SIG-M5 (cell line): ENCODE measurements at regions not wholly inside any gene's neighbourhood (a gene's known extent, or its start where the extent isn't known, plus 50 kb on each side); places are given as distances from the start of the nearest gene placed in this dataset.

Source experiments
- DNase-seq: peaks from one replicate; lab custom pipeline; 2025; lab: John Stamatoyannopoulos, UW

DNA sequence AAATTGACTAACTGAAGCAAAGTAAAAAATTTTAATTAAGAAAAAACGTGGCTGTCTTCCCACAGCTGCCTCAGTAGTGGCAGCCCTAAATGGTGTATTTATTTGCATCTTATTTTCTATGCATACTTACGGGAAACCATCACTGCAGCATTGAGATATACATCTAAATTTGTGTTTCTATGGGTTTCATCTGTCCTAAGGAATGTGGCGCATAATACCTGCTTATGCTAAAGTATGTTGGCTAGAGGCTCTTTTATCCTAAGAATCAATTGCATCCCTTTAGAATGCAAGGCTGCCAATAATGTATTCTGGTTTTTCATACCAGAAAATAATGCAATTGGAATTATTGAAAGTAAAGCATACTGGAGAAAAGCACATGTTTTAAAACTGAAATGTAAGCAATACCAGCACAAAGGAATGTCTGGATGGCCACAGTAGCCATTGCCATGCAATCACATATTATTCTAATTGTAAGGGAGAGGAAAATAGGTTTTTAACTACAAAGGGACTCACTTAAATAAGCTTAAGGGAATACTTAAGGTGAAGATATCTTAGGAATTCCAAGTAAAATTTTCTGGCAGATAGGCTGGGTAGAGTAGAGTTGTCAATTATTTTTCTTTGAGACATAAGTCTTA is 834.5 kb upstream of the NECTIN3 start:
- DNase-seq = no peak

DNA sequence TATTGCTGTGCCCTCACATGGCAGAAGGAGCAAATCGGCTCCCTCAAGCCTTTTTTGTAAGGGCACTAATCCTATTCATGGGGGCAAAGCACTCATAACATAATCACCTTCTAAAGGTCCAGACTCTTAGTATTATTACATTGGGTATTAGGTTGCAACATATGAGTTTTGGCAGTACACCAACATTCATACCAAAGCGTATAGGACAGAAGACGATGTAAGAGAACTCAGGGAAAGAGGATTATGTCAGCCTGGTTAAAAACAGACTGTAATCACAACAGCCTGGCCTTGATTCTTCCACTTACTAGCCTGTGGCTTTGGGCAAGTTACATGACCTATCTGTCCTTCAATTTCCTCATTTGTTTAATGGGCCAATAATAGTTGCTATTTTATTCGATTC is 828.5 kb upstream of the NECTIN3 start:
- DNase-seq = no peak

DNA sequence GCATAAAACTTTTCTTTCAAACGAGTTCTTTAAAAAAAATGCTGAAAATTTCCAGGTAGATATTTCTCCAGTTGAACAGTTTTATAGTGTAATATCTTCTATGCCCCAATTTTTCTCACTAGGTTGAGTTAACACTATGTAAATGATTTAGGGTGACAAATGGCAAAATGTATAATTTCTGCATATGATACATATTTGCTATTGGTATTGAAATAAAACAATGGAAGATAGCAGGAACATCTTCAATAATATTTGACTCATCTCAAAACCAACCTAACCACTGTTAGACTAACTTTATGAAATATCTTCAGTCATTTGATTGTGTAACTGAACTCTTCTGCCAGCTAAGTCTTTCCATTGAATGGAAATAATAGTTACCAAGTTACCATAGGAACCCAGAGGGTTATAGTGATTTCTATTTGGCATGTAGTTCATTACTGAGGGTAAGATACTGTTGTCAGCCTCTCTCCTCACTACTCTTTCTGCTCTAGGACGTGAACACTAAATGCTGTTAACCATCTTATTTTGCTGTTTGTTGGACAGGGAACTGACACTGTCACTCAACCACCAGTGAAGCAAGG is 824.7 kb upstream of the NECTIN3 start:
- DNase-seq = no peak

DNA sequence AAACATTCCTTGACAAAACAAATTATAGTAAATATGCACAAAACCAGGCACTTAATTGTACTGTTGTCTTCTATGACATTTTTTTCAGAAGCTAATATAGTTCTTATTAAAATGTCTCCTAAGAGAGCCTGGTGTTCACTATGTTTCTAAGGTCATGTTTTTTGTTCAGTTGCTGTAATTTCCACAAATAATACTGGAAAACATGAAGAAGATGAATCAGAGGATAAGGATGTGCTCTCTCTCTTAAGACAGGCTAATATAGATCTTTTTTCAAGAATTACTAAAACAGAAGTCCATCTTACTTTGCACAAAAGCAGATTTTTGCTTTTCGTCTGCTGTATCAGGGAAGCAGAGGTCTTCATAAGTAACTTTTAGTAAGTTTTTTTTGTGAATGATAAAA is 823.0 kb upstream of the NECTIN3 start:
- DNase-seq = no peak

DNA sequence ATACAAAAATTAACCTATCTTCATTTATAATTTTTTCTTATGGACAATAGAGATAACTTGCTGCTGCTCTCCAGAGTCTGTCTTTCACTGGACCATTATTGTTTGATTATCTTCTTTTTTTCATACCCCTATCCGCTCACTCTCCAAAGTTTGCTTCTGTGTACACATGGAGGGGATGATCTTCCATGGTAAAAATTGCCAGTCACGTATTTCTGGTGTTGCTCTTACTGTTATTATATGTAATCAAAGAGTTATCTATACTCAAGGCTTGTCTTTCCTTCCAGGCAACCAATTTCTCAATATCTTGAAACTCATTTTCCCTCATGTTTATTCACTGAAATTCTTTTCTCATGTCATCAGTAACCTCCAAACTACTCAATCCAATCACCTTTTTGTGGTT is 817.8 kb upstream of the NECTIN3 start:
- no peak for DNase-seq

DNA sequence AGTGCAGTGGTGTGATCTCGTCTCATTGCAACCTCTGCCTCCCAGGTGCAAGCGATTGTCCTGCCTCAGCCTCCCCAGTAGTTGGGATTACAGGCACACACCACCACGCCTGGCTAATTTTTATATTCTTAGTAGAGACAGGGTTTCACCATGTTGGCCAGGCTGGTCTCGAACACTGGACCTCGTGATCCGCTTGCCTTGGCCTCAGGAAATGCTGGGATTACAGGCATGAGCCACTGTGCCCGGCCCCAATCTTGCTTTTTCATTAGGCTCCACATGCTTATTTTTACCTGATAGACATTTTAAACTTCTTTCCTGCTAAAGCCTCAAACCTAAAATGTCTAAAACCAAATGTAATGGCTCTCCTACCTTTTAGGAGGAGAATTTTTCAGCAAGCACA is 817.0 kb upstream of the NECTIN3 start:
- DNase-seq = no peak

DNA sequence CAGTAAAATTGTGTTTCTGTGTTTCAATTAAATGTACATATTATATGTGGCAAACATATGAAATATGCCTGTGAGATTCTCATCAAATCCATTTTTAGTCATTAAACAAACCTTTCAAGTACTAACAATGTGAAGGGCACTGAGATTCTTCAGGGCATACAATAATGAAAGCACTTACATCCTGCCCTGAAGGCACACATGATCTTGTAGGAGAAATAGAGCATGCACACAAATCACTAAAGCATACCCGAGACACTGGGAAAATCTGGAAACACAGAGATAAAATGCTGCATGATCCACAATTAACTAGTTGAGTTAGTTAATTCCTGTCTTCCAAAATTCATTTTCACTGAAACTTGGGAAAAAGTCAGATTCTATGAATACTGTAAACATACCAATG is 810.5 kb upstream of the NECTIN3 start:
- no peak for DNase-seq

DNA sequence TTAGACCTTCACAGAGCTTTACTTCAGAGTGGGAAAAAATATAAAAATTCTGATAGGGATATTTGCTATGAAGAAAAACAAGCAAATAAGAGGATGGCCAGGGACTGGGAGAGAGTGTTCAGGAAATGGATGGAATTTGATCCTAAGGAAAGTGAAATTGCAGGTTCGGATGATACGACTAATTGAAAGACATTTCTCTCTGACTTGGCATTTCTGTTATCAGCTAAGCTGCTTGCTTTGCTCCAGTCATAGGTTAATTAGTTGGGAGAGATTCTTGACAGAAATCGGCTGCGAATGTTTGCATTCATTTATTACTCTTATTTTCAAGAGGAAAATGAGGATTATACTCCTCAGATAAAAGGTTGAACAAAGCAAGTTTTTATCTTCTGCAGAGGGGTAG is 808.7 kb upstream of the NECTIN3 start:
- no peak for DNase-seq

DNA sequence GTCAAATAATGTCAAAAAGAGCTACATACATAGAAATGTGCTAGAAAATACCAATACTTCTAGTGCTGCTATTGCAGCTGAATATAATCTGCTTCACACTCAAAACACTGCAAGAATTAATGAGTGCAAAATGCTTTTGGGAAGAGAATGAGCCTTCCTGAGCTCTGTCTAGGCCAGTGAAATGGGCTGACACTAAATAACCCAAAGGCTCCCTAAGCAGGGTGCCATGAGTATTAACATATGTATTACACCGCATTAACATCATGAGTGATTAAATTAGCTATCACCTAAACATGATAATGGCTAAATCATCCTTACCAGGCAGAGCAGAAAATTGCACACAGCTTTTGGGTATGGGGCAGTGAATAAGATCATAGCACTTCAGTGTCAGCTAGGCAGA is 806.3 kb upstream of the NECTIN3 start:
- no peak for DNase-seq

DNA sequence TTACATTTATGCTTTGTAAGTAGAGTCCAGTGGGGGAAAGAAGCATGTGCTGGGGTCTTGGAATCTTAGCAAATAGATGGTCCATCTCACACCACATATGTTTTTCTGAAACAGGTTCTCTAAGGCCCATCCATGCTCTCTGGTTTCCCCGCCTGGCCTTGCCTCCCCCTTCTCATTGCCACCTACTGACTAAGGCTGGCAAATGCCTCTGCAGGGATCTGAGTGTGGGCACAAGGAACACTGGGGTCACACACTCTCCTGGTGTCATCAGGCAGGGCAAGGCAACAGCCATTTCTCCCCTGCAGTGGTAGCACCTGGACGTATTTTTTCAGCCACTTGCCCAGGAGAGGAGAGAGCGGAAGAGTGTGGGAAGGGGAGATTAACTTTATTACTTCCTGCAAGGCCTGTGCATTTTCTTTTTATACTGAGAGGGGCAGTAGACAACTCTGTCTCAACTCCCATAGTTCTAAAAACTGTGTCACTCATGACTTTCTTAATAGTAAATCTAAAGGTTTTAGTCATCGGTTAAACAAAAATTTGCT is 804.2 kb upstream of the NECTIN3 start:
- DNase-seq = no peak

DNA sequence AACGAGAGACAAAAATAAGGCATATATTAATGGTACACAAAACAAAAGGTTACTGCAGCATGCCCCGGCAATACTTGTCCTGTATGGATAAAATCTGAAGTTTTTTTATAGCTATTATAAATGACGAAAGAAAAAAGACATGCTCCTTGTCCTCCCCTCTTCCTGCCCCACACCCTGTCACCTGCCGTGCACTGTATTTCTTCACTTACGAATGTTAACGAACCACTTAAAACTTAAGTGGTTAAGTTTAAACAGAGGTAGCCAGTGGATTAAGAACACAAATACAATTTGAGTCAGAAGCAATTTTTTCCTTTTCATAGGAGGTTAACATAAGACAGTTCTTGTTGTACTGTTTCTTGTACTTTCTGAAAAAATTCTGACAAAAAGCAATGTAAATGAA is 799.1 kb upstream of the NECTIN3 start:
- no peak for DNase-seq

DNA sequence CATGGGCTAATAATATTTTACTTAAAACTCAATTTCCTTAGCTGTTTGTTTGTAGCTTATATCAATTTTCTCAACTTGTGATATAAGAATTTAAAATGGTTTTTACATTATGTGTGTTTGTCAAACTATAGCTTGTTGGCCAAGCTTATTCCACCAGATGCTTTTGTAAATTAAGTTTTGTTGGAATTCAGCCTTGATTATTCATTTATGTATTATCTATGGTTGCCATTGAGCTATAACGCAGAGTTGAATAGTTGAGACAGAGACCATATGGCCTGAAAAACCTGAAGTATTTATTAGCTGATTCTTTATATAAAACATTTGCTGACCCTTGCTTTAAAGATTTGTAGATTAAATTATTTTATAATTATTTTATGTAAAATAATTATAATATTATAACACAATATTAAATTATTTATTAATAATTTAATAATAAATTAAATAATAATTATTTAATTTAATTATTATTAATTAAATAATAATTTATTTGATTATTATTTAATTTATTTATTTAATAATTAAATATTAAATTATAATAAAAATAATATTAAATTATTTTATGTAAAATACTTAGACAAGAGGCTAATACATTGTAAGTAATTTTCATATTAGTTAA is 779.6 kb upstream of the NECTIN3 start:
- DNase-seq = no peak

DNA sequence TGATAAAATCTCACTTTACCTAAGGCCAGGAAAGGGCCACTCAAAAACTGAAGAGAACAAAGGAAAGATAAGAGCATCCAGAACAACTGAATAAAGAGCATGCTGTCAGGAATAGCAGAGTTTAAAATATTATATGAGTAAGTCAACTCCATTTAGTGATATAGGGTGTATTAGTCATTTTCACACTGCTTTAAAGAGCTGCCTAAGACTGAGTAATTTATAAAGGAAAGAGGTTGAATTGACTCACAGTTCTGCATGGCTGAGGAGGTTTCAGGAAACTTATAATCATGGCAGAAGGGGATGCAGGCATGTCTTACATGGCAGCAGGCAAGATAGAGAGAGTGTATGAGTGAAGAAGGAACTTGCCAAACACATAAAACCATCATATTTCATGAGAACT is 778.0 kb upstream of the NECTIN3 start:
- no peak for DNase-seq

DNA sequence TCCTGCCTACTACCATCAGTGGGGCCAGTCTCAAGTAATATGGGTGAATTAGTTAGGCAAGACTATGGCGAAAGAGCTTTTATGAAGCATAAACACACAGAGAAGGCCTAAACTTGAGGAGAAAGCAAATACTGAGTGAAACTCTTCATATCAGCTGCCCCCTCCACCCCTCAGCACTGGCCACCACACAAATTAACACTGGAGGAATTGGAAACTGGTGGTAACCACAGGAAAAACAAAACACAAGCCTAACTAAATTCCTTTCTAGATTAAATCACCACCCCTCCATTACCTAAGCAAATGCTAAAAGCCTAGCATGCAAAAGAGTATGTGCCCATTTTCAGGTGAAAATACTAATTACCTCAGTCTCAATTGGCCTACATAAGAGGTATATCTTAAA is 774.7 kb upstream of the NECTIN3 start:
- DNase-seq = no peak

DNA sequence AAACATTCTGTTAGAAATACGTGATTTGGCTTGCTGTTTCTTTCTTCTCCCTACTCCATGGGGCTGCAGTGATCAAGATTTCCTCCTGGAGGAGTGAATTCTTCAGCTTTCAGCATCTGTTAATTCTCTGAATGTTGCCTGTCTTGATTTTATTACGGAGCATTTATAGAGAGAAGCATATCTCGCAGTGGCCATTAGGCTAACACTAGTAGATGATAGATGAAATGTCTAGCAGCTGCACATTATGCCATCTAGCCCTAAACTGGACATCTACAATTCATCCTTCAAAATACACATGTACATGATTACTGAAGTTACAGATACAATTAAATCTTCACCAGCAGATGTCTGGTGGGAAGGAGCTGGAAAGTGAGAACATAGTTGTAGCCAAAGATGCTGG is 769.8 kb upstream of the NECTIN3 start:
- no peak for DNase-seq

DNA sequence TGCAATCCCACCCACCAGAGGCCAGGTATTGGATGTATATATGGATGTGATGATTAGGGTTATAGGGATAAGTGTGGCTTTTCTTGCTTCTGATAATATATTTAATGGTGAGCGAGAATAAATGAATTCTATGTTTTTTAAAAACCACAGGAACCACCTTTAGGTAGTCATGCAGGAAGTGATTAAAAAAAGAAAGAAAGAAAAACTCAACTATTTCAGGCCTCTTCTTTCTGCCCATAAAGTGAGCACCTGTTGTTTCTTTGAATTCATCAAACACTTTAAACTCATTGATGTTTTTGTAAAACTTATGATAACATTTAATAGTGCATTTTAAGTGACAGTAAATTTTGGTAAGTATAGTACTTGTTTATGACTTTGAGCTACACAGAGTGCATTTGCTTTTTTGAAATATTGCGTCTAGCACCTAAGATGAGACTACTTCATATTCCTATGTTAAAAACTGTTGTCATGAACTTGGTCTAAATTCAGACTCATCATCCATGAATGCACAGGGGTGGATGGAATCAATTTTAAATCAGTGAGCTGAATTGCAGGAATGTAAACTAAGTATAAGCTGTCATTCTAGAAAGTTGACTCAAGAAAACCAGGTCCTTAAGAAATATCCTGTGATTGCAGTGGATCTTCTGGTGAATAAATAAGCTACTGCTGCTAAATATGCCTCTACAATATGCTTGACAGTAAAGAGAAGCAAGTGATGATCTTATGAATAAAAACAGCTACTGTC is 764.4 kb upstream of the NECTIN3 start:
- DNase-seq = no peak

DNA sequence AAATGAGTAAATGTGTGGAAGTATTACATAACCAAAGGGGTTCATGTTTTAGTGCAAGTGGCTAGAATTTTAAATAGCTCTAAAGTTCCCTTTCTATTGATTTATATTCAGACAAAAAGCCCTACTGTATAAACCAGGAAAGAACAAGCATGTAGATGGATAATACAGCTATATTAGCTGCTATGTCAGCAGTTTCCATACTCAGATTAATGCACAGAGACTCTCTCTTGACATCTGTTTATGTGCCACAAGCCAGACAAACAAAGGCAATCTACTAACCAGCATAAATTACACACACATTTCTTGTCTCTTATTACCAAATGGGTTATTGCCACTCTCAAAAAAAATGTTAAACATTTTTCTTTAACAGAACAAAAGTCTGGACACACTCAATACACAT is 760.1 kb upstream of the NECTIN3 start:
- DNase-seq = no peak

DNA sequence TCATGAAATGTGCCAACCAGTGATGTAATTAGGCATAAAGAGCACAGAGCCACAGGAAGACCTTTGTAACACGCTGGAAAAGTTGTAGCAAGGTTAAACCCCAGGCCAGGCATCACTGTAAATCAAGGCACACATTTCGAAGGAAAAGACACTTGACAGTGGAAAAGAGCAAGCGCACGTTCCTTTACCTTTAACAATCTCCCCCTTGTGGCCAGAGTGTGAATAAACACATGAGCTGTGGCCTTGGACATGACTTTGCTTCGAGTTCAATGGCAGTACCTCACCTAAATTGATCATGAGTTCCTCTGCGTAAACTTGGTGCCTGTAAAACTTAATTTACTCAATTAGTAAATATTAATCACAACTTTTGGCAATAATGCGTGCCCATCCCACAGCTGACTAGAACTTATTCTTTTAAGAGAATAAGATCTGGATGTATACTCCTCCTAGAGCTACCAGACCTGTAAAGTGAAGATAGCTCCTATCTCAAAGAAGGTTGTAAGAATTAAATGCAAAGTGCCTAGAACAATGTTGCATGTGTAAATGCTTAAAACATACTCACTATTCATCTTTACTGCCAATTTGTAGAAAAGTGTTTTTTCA is 757.0 kb upstream of the NECTIN3 start:
- no peak for DNase-seq

DNA sequence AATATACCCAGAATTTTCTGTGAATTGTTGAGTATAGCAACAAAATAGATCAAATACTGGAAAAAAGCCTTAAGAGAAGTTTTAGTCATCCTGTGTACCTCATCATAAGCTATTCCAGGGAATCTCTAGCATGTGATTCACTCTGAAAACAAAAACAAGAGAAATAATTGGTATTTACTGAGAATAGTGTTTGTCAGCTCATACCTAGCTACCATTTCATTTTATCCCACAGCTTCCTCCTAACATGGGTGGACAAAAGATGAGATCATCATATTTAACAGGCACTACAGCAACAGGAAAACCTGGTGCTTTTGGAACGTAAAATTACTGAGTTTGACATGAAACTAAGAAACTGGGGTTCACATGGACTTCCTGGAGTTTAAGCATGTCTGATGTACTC is 753.5 kb upstream of the NECTIN3 start:
- no peak for DNase-seq

DNA sequence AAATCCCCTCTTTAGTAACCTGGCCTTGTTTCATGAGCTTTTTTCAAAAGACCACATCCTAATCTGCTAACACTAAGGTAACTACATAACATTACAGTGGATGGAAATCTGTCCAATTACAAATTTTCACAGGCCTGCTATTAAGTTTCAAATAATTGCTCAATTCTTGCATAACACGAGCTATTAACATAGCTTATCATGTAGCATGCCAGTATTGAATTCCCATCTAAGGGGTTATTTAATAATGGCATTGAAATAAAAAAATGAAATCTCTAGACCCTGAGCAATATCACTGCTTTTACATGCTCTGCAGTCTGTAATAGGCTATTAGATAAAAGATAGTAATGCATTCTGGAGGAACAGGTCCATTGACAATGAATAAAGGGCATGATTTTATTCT is 748.3 kb upstream of the NECTIN3 start:
- DNase-seq = no peak

DNA sequence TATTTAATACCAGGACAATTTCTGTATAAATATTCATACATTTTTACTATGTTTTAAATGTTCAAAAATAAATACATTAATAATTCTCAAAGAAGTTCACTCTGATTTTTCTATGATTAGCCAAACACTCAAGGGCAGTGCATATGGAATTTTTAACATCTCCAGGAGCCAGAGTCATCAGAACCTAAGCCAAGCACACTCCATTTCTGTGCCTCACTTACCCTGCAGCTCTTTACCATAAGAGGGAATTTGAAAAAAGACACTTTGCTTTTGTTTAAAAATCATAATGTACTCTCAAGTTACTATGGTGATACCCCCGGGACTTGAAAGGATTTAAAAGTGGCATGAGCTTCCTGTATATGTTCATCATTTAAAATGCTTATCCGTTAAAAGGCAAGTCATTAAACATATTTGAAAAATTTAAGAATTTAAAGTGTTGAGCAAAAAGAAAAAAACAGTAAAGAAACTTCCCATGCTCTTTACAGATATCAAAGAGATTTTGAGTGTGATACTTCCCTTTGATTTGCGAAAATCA is 747.4 kb upstream of the NECTIN3 start:
- DNase-seq = no peak

DNA sequence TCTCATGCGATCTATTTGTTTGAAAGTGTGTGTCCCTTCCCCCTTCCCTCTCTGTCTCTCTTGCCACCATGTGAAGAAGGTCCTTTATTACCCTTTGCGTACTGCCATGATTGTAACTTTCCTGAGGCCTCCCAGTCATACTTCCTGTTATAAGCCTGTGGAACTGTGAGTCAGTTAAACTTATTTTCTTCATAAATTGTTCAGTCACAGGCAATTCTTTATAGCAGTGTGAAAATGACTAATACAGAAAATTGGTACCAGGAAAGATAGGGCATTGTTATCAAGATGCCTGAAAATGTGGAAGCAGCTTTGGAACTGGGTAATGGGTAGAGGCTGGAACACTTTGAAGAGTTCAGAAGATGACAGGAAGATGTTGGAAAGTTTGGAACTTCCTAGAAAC is 743.7 kb upstream of the NECTIN3 start:
- DNase-seq = no peak
